ENCODE measurements at regions not wholly inside any gene's neighbourhood (a gene's known extent, or its start where the extent isn't known, plus 50 kb on each side); places are given as distances from the start of the nearest gene placed in this dataset.

- DNase-seq (ENCODE audit: extremely low read depth, low read depth, low spot score) = no peak
Measured at GRCh38 chr19:30880151-30880550, 469.1 kb downstream of the TSHZ3 start.

GRCh38 chr19:30879736-30880135 lies 469.5 kb downstream of the TSHZ3 start:
- no peak for DNase-seq (ENCODE audit: extremely low read depth, low read depth, low spot score)

GRCh38 chr19:30879225-30879624 lies 470.0 kb downstream of the TSHZ3 start:
- DNase-seq (ENCODE audit: extremely low read depth, low read depth, low spot score) = no peak

DNA sequence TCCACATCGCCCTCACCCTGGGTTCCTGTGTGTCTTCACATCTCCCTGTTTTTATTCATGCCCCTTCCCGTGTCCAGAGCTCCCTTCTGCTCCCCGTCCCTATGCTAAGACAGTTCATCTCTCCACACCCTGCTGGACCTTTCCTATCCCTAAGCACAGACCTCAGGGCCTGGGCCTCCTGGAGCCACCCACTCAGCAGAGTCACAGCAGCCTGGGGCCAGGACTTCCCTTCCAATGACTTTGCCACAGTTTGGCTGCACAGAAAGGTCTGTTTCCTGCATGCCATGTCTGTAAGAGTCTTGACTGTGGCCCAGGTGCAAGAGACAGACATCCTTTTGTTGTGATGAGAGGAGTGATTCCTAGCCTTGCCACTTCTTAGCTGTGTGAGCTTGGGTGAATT lies 470.7 kb downstream of the TSHZ3 start:
- DNase-seq (ENCODE audit: extremely low read depth, low read depth, low spot score) = no peak

DNA sequence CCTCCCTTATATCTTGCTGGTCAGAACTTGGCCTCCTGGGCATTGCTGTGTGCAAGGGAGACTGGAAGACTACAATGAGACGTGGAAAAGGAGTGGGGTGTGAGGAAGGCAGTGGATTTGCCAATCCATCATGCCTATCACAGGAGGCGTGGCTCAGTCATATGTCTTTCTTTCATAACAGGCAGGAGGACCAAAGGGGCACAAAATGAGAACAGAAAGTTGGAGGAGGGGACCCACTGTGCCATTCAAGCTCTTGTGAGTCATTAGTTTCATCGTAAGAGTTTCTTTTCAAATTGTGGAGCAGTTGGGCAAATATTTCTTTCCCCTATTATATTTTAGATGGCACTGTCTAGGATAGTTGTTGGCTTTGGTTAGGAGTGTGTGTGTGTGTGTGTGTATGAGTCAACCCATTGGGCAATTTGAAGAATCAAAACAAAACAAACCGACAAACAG lies 471.5 kb downstream of the TSHZ3 start:
- DNase-seq (ENCODE audit: extremely low read depth, low read depth, low spot score) = no peak

DNA sequence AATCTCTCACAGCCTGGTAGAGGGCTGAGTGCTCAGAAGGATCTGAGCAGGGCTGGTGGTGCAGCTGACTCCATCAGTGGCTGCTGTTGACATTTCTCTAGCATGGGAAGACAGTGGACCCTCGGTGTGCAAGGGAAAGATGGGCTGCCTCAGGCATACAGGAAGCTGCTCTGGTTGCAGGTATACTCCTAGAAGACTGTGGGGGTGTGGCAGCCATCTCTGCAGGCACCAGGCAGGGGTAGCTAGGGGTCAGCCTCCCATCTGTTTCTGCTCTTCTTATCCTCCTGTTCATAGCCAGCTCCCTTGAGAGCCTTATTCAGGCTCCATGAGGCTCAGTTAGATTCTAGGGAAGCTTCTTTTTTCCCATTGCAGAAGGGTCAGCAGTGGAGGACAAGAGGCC lies 475.5 kb downstream of the TSHZ3 start:
- no peak for DNase-seq (ENCODE audit: extremely low read depth, low read depth, low spot score)

DNA sequence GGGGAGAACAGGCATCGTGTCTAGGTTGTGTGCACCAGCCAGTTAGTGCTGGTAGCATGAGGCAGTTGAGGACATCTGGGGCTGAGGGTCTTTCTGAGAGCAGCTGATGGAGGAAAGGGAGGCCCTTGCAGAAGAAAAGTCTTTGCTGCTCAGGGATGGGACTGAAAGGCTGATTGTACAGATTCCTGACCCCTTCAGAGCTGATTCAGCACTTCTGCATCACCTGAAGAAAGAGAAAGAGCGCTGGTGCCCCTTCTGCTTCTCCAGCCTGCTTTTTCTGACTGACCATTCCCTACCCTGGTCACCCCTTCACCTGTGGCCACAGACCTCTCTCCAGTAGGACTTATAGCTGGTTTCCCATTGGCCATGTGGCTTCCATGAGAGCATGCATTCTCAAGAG lies 476.2 kb downstream of the TSHZ3 start:
- no peak for DNase-seq (ENCODE audit: extremely low read depth, low read depth, low spot score)

- no peak for DNase-seq (ENCODE audit: extremely low read depth, low read depth, low spot score)
Measured at GRCh38 chr19:30871979-30872378, 477.3 kb downstream of the TSHZ3 start.

DNA sequence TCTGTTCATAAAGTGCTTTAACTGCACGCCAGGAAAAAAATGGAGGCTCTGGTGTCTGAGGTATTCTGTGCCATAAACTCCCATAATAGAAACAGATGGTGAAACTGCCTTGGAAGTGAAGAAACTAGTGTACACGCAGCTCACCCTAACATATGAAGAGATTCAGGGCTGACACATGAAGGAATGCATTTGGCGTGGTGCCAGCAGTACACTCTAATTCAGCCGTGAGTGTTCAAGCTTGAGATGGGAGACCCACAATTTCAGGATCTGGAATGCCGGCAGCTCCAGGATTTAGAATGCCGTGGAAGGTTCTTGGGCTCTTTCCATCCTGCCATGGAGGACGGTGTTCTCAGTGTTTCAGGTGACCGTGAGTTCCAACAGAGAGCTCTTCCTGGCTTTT lies 478.4 kb downstream of the TSHZ3 start:
- DNase-seq (ENCODE audit: extremely low read depth, low read depth, low spot score) = no peak

DNA sequence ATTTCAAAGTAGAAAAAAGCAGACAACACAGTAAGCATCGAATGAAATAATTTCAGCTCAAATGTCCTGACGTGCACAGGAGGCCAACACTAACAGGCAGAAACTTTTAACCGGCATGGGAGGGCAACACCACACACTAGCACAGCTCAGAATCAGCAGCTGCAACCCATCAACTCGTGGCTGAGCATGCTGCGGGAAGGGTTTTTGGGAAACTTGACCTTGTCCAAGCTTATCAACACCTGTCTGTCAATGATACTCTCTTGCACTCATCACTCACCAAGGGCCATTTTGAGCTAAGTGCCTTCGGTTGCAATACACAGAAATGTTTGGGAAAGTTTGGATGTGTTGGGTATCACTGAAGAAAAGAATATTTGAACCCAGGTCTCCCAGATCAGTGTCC lies 483.7 kb downstream of the TSHZ3 start:
- DNase-seq (ENCODE audit: extremely low read depth, low read depth, low spot score) = no peak

DNA sequence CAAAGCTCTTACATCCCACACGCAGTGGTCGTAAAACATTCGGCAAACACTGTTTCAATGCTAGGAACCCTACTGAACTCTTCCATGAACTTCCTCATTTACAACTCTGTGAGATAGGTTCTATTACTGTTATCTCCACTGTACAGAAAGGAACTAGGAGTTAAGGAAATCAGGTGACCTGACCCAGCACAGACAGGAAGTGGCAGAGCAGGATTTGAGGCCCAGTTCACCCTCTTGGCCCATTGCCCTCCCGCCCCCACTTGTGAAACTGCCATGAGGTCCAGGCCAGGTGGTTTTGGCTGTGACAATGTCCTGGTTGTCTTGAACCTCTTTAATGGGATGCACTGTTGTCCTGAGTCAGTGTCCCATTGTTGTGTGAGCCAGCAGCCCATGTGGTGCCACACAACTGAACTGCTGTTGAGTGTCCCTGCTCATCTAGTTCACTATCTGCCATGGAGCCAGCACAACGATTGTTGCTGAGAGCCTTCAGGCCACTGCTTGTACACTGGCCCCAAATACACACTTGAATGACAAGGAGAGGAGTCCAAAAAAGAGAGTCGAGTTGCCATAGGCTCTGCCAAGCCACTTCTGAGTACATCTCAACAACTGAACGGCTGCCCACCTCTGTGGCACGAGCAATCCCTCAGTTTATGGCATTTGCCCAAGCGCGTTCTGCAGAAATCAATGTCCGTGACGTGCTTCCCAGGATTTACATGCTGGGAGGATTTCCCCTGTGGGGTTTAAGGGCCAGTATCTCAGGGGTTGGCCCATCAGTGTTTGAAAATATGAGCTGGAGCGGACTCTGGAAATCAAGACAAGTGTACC lies 484.6 kb downstream of the TSHZ3 start:
- DNase-seq (ENCODE audit: extremely low read depth, low read depth, low spot score) = no peak

DNA sequence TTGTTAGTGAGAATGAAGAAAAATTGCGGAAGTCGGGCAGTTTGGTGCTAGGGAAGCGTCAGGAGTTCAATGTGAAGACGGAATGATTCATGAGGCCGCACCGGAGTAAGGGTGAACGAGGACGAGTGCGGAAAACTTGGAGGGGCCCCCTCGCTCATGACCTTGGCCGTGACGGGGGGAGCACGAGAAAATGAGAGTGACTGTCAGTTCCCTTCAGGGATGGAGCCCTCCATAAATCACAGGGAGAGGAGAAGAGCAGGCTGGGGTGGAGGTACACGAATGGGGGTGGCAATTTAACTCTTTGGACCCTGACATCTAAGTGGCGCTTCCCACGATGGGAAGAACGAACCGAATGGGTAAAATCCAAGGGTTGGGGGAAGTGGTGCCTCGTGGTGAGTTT lies 486.4 kb downstream of the TSHZ3 start:
- DNase-seq (ENCODE audit: extremely low read depth, low read depth, low spot score) = no peak

- no peak for DNase-seq (ENCODE audit: extremely low read depth, low read depth, low spot score)
Measured at GRCh38 chr19:30861919-30862318, 487.3 kb downstream of the TSHZ3 start.

DNA sequence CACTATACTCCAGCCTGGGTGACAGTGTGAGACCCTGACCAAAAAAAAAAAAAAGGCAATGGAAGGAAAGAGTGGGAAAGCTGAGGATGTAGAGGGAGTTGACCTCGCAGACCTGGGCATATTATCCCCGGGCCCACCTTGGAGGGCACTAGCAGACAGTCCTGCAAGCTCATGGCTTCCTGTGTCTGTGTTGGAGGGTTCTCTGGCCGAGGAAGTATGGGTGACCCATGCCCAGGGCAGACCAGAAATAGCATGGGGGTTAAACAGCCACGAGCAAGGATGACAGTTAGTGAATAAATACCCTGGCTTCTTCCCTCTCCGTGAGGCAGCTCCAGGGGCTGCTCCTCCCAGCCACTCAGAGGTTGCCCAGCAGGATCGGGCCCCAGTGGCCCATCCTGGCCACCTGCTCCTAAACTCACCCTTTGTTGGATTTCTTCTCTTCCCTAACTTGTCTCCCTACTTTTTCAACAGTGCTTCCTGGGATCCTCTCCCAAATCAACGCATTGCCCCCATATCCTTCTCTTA lies 485.8 kb downstream of the ZNF536 start:
- no peak for DNase-seq (ENCODE audit: extremely low read depth, low read depth, low spot score)

DNA sequence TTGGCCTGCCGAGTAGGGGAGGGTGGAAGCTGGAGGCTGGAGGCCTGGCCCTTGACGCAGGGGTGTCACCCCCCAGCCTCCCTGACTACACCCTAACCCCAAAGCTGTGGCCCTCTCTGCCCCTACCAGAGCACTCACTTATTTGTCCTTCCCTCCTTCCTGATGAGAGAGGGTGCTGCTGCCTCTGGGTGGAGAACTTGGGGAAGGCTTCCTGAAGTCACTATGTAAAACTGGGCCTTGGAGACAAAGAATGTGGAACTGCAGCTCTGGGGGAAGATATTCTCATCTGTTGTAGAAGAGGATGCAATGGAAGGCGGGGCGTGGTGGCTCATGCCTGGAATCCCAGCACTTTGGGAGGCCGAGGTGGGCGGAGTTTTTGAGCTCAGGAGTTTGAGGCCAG lies 485.2 kb downstream of the ZNF536 start:
- DNase-seq (ENCODE audit: extremely low read depth, low read depth, low spot score) = no peak

- DNase-seq (ENCODE audit: extremely low read depth, low read depth, low spot score) = no peak
Measured at GRCh38 chr19:30856786-30857185, 484.6 kb downstream of the ZNF536 start.

GRCh38 chr19:30856376-30856775 lies 484.2 kb downstream of the ZNF536 start:
- DNase-seq (ENCODE audit: extremely low read depth, low read depth, low spot score) = no peak

DNA sequence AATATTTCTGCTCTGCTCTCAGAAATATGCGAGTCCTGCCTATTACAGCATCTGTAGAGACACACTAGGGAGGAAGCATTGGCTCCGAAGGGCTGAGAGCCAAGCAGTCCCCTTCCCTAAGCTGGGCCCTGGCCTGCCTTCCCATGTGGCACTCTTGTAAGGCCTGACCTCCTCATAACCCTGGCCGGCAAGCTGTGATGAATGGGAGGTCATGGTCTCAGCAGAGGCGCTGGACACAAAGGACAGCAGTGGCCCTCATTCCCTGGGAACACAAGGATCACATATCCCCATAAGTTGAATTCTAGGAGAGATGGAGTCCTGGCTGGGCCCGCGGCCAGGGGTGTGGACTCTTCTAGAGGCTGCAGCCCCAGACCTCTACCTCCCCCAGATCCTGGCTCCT lies 483.3 kb downstream of the ZNF536 start:
- DNase-seq (ENCODE audit: extremely low read depth, low read depth, low spot score) = no peak

GRCh38 chr19:30854661-30855060 lies 482.5 kb downstream of the ZNF536 start:
- no peak for DNase-seq (ENCODE audit: extremely low read depth, low read depth, low spot score)

GRCh38 chr19:30854207-30854606 lies 482.0 kb downstream of the ZNF536 start:
- DNase-seq (ENCODE audit: extremely low read depth, low read depth, low spot score) = no peak

- no peak for DNase-seq (ENCODE audit: extremely low read depth, low read depth, low spot score)
Measured at GRCh38 chr19:30853036-30853435, 480.9 kb downstream of the ZNF536 start.

GRCh38 chr19:30852168-30852567 lies 480.0 kb downstream of the ZNF536 start:
- DNase-seq (ENCODE audit: extremely low read depth, low read depth, low spot score) = no peak

- DNase-seq (ENCODE audit: extremely low read depth, low read depth, low spot score) = no peak
Measured at GRCh38 chr19:30851646-30852045, 479.5 kb downstream of the ZNF536 start.
